Tongue (tissue), 1 donor: ENCODE measurements at regions not wholly inside any gene's neighbourhood (a gene's known extent, or its start where the extent isn't known, plus 50 kb on each side); places are given as distances from the start of the nearest gene placed in this dataset.

ENCODE experiments used
- DNase-seq: peaks from one replicate; pipeline ENCODE4 v3.0.0-alpha.2; 2015

DNA sequence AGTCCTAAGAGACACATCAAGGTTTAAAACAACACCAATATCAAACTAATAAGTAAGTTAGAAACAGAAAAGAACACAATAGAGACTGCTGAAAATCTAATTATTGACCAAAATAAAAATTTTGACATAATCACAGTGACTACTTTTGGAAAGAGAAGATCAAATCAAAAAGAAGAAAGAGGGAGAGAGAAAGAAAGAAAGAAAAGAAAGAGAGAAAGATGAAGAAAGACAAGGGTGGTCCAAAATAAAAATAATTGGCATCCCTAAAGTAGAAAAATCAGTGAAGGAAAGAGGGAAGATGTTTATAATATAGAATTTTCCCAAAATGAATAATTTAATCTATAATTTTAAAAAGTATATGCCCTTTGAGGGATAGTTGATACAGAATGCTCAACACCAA lies 118.8 kb upstream of the VIPR2 start:
- no peak for DNase-seq

DNA sequence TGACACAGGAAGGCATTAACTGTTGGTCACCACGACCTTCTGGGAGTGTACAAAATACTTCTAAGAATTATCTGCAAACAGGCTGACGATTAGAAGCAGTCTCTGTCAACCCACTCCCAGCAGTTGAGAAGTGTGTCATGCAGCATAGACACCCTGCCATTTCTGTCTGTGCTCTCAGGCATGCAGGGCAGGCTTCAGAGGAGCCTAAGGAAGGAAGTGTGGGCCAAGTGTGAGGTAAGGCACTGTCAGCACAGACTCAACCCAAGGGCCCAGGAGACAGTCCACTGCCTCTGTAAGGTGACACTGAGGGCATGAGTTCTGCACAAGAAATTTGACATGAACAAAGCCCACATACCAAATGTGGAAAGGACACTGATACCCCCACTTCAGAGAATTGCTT lies 109.0 kb upstream of the VIPR2 start:
- DNase-seq: no peak

DNA sequence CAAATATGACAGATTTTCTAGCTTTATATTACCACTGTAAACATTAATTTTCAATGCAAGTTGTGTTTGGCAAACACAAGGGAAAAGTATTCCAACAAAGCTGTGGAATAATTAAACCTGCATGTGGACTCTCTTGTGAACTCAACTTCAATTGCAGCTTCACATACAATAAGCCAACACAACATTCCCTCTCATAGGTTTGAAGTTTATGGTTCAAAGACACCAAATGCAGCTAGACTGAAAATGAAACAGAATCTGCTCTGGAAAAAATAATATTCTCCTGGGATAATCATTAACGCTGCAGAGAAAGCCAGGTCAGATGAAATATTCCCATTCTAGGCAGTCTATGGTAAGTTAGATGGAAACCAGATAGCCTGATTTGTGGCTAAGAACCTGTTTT lies 105.8 kb upstream of the VIPR2 start:
- DNase-seq: peak; percentile 76

GRCh38 chr7:159249671-159250070 lies 105.0 kb upstream of the VIPR2 start:
- DNase-seq: peak; percentile 27

DNA sequence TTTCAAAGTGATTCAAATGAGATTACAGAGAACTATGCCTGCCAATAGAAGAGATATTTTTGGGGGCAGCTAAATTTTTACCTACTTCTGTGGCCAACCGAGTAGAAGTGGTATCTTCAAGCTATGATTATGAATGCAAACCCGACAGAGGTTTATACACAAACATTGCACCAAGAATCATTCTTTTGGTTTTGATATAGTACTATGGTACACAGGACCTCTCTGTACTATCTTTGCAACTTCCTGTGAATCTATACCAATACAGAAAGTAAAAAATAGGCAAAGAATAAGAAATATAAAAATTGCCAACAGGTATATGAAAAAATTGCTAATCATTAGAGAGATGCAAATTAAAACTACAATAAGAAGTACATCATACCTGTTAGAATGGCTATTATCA lies 103.2 kb upstream of the VIPR2 start:
- DNase-seq: no peak

- no peak for DNase-seq
These were observed 102.2 kb upstream of the VIPR2 start for GRCh38 chr7:159246702-159247480.

DNA sequence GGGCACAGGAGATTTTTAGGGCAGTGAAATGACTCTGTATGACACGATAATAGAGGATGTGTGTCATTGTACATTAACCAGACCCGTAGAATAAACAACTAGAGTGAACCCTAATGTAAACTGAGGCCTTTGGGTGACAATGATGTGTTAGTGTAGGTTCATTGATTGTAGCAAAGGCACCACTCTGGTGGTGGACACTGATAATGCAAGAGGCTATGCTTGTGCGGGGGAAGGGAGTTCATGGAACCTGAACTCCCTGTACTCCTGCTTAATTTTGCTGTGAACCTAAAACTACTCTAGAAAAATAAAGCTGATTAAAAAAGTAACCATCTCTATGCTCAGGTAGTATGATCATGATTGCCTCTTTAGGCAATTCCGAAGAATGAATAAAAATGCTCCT lies 96.3 kb upstream of the VIPR2 start:
- DNase-seq: no peak

DNA sequence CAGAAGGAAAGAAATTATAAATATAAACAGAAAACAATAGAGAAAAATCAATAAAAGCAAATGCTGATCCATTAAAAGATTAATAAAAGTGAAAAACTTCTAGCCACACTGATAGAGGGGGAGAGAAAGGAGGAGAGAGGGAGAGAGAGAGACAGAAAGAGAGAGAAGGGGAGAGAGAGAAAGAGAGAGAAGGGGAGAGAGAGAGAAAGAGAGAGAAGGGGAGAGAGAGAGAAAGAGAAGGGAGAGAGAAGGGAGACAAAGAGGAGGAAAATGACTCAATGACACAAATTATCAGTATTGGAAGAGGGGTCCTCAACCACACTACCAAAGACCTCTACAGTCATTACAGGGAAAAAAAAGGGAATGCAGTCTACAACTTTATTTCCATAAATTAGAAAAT lies 94.4 kb upstream of the VIPR2 start:
- no peak for DNase-seq

- DNase-seq: peak; percentile 26
These were observed 93.9 kb upstream of the VIPR2 start for GRCh38 chr7:159238541-159238940.

GRCh38 chr7:159237022-159237653 lies 92.5 kb upstream of the VIPR2 start:
- peak; percentile 89 for DNase-seq

GRCh38 chr7:159231017-159231416 lies 86.3 kb upstream of the VIPR2 start:
- no peak for DNase-seq

GRCh38 chr7:159229683-159230475 lies 85.2 kb upstream of the VIPR2 start:
- no peak for DNase-seq

GRCh38 chr7:159227433-159227832 lies 82.8 kb upstream of the VIPR2 start:
- peak; percentile 38 for DNase-seq

- peak; percentile 26 for DNase-seq
These were observed 81.5 kb upstream of the VIPR2 start for GRCh38 chr7:159226011-159226702.

GRCh38 chr7:159218607-159219006 lies 73.9 kb upstream of the VIPR2 start:
- DNase-seq: no peak

GRCh38 chr7:159218170-159218569 lies 73.5 kb upstream of the VIPR2 start:
- no peak for DNase-seq

DNA sequence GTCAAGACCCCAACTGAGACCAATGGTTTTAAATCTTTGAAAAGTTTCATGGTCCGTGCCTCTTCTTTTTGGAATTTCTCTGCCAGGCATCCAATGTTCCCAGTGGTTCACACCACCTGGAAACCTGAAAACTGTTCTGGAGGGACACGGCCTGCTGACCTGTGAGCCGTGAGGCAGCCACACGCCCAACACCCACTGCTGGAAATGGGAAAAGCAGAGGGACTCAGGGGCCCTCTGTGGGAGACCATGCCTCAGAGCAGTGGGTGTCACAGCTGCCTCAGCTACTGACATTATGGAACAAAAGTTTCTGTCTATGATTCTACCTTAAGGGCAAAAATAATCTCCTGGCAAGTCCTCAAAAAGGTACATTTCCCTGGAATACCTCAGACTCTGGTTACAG lies 70.4 kb upstream of the VIPR2 start:
- no peak for DNase-seq

DNA sequence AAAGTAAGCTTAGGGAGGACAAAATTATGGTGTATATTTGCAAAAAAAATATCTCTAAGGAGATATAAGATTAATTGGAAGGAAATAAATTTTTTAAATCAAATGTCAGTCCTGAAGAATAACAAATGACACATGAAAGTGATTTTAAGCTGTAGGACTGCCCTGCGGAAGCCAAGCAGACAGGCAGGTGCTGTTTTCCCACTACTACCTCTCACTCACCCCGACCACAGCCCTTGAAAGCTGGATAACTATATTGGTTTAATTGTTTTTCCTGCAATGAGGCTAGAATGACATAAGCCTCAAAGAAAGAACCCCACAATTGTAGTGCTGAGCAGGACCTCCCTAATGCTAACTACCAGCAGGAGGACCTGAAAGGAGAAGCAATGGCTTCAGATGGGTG lies 68.6 kb upstream of the VIPR2 start:
- no peak for DNase-seq

DNA sequence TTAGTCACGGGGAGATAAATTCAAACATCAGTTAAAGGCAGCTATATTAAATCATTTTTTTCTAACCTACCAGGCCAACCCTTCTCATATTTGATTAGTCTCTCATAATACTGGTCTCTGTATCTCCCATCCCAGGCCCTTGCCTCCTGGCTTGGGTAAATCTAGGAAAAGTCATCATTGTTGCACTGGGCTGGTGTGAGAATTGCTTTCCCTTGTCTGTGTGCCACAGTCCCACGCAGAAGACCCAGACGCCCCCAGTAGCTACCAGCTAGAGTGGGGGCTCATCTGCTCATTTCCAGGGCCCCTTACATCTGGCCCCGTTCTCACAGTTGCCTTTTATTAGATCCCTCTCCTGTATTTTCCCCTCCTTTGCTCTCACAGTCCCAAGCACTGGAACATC lies 67.6 kb upstream of the VIPR2 start:
- DNase-seq: no peak

GRCh38 chr7:159211540-159212182 lies 67.0 kb upstream of the VIPR2 start:
- peak; percentile 95 for DNase-seq

DNA sequence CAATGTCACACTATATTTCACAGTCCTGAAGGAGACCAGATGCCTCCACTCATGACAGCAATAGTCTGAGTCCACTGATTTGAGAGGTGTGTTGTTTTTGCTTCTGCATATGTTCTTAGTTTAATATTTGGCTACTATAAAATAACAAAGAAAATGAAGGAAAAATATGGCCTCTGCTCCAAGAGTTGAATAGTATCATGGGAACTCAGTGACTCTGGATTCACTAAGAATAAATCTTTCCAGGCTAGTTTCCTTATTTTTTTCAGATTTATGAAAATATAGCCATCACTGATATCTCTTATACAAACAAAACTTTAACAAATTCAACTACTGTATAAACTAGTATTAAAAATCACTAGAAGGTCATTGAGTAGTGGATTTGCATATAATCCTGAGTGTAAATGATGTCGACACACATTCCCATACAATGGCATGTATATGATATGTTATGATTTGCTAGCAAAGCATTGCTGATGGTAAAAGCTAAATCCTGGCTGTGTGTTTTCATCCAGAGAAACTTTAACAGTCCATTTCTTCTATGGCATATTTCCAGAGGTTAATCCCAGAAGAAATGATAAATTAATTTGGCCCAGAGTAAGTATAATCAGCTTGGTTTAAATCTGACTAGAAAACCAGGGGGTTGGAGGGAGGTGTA lies 66.0 kb upstream of the VIPR2 start:
- peak; percentile 65 for DNase-seq

DNA sequence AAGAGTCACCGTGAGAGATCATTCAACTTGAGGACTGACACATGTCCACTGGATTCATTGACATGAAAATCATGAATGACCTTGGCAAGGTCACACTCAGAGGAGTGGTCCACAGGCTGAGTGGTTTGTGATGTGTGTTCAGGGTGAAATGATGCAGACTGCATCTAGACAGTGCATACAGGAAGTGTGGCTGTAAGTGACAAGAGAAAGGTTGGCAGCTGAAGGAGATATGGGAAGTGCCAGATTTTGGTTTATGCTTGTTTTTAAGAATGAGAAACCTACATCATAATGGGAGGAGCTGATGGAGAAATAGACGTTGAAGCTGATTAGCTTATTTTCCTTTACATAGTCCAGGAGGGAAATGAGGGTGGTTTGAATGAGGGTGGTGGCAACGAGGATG lies 64.8 kb upstream of the VIPR2 start:
- DNase-seq: no peak
